ENCODE measurements at regions not wholly inside any gene's neighbourhood (a gene's known extent, or its start where the extent isn't known, plus 50 kb on each side); places are given as distances from the start of the nearest gene placed in this dataset.

DNA sequence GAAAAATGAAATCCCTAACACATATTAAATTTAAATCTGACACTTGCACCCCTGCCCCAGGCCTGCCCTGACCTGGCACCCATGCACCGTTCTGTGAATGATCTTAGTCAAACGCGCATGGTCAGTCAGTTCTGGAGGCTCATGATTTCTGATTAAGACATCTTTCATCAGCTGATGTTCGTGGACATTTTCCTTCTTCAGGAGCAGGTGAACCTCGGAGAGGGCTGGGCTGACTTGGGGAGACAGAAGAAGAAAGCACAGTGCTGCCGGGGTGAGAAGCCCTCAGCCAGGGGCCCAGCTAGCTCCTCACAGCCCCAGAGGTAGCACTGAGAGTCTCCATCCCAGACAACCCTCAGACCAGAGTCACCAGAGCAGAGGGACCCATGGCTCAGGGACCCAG lies 134.5 kb upstream of the AJAP1 start:
- no peak for DNase-seq (ENCODE audit: low spot score in 2 of 2)
- ATAC-seq = no peak
- no peak overlapping the region for H3K27ac Mint-ChIP-seq
- H3K9me3 Mint-ChIP-seq = no peaks in the 10 kb centered on the region
- H3K36me3 Mint-ChIP-seq = no peaks in the 10 kb centered on the region

GRCh38 chr1:4523551-4523950 lies 130.9 kb upstream of the AJAP1 start:
- no peaks in the 10 kb centered on the region for H3K36me3 Mint-ChIP-seq
- H3K27ac Mint-ChIP-seq = no peak overlapping the region
- ATAC-seq (no peak), DNase-seq (ENCODE audit: low spot score in 2 of 2) (no peak)
- no peaks in the 10 kb centered on the region for H3K9me3 Mint-ChIP-seq

GRCh38 chr1:4526747-4527146 lies 127.7 kb upstream of the AJAP1 start:
- H3K36me3 Mint-ChIP-seq = no peaks in the 10 kb centered on the region
- no peak for DNase-seq (ENCODE audit: low spot score in 2 of 2)
- no peak overlapping the region for H3K27ac Mint-ChIP-seq
- ATAC-seq = no peak
- no peaks in the 10 kb centered on the region for H3K9me3 Mint-ChIP-seq

DNA sequence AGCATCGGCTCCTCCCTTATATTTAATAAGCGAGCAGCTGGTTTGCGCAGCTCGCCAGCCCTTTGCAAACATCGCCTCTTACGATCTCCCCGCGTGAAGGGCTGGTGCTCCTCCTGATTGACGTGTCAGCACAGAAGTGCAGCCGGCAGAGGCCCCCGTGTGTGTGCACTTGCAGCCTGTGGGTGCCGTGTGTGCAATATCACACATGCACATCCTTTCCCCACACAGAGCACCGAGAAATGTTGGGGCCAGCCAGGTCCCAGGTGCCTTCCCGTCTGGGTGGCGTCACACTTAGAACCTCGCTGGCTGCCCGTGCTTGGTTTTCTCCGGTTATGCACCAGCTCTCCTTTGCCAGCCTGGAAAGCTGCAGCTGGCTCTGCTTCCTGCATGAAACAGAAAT lies 126.6 kb upstream of the AJAP1 start:
- Mint-ChIP-seq H3K9me3 (no peaks in the 10 kb centered on the region), H3K27ac (no peak overlapping the region), H3K36me3 (no peaks in the 10 kb centered on the region)
- DNase-seq (ENCODE audit: low spot score in 2 of 2) (no peak), ATAC-seq (no peak)

DNA sequence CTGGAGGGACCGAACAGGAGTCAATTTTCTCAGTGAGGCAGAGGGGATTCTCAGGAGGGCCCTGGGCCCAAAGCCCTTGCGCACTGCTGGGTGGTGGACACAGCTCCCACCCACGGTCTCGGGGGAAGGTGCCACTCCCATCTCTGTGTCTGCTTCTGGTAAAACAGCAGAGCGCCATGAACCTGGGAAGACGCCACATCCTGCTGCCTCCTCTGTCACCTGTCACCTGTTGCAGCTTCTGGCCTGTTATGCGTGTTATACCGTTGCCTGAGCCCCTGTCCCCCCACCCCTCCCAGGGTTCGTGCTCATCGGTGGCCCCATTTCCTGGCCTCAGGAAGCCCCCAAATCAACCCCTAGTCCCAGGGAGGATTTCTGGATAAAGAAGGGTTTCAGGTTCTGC lies 125.8 kb upstream of the AJAP1 start:
- H3K9me3 Mint-ChIP-seq = no peaks in the 10 kb centered on the region
- DNase-seq (ENCODE audit: low spot score in 2 of 2) = no peak
- ATAC-seq = no peak
- H3K27ac Mint-ChIP-seq = no peak overlapping the region
- no peaks in the 10 kb centered on the region for H3K36me3 Mint-ChIP-seq

DNA sequence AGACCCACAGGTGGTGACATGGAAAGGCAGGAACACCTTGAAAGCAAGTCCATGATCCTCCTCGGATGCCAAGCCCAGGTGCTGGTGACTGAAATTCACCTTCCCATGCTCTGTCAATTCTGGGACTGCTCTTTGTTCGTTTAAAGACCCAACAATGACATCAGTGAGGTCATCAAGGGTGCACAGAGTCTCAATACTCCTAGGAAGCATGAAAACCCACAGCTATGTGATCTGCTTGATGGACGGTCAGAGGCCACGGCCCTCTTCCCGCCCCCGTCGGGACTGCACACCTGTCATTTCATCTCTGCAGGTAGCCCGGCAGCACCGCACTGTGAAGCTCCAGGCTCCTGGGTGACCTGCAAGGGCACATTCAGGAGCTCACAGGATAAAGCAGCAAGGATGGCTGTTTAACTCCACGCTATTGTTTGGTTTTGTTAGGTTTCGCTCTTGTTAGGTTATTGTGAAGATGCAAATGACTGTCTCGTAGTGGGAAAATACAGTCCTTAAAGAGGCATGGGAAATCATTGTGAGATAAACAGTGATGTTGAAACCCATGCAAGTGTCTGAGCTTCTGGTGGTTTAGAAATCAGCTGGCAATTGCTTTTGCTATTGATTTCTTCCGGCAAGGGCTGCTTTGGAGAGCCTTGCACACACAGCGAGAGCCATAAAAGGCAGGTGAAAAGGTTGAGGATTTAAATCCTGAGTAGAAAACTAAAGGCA lies 124.8 kb upstream of the AJAP1 start:
- ATAC-seq (no peak), DNase-seq (ENCODE audit: low spot score in 2 of 2) (no peak)
- no peak overlapping the region for H3K27ac Mint-ChIP-seq
- H3K9me3 Mint-ChIP-seq = no peaks in the 10 kb centered on the region
- no peaks in the 10 kb centered on the region for H3K36me3 Mint-ChIP-seq

GRCh38 chr1:4530166-4530785 lies 124.1 kb upstream of the AJAP1 start:
- Mint-ChIP-seq H3K9me3 (peaks cover 0 to 4% of the 10 kb centered on the region in 2 donors), H3K27ac (no peak overlapping the region), H3K36me3 (no peaks in the 10 kb centered on the region)
- DNase-seq (ENCODE audit: low spot score in 2 of 2) (no peak), ATAC-seq (no peak)

- DNase-seq (ENCODE audit: low spot score in 2 of 2) (no peak), ATAC-seq (no peak)
- no peaks in the 10 kb centered on the region for H3K36me3 Mint-ChIP-seq
- H3K9me3 Mint-ChIP-seq = peaks cover 0 to 4% of the 10 kb centered on the region in 2 donors
- no peak overlapping the region for H3K27ac Mint-ChIP-seq
These were observed 122.6 kb upstream of the AJAP1 start for GRCh38 chr1:4531842-4532241.

DNA sequence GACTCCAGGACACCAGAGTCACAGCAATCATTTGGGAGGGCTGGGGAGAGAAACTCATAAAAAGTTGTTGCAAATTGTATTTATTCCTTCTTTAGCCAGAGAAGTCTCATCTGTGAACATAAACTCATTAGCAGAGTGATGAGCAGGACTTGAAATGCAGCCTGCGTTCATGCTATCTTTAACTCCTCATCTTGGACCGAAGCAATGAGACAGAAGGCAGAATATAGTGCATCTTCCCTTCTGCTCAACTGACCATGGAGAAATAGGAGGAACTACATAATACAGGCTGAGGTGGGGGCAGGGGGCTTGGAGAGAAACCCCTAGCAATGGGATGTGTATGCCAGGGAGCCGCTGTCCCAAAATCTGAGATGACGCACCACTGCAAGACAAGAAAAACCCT lies 121.8 kb upstream of the AJAP1 start:
- no peak for ATAC-seq
- peaks cover 0 to 4% of the 10 kb centered on the region in 2 donors for H3K9me3 Mint-ChIP-seq
- no peaks in the 10 kb centered on the region for H3K36me3 Mint-ChIP-seq
- H3K27ac Mint-ChIP-seq = no peak overlapping the region
- DNase-seq (ENCODE audit: low spot score in 2 of 2) = no peak

DNA sequence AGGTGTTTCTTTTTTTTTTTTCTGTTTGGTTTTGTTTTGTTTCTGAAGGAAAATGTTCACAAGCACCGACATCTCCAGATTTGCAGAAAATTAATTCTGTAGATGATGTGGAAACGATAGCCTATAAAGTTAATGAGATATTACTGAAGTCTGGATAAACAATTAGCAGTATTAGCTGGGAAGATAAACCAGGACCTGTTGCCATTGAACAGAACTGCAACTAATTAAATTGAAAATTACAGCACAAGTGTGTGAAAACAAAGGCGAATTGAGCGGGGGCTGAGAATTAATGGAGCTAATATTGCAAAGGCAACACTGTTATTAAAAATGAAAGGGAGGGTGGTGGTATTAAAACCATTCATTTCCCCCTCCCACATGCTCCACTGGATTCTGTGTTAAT lies 107.5 kb upstream of the AJAP1 start:
- Mint-ChIP-seq H3K36me3 (peaks cover 0 to 5% of the 10 kb centered on the region in 2 donors), H3K27ac (no peak overlapping the region), H3K9me3 (peaks cover 25 to 26% of the 10 kb centered on the region in 2 donors)
- DNase-seq (ENCODE audit: low spot score in 2 of 2) (no peak), ATAC-seq (no peak)

GRCh38 chr1:4549930-4550329 lies 104.5 kb upstream of the AJAP1 start:
- Mint-ChIP-seq H3K9me3 (peaks cover 5 to 9% of the 10 kb centered on the region in 2 donors), H3K27ac (no peak overlapping the region), H3K36me3 (no peaks in the 10 kb centered on the region)
- DNase-seq (ENCODE audit: low spot score in 2 of 2) = no peak
- no peak for ATAC-seq

GRCh38 chr1:4550941-4551340 lies 103.5 kb upstream of the AJAP1 start:
- Mint-ChIP-seq H3K36me3 (no peaks in the 10 kb centered on the region), H3K9me3 (peaks cover 5 to 9% of the 10 kb centered on the region in 2 donors), H3K27ac (no peak overlapping the region)
- DNase-seq (ENCODE audit: low spot score in 2 of 2) (no peak), ATAC-seq (no peak)

DNA sequence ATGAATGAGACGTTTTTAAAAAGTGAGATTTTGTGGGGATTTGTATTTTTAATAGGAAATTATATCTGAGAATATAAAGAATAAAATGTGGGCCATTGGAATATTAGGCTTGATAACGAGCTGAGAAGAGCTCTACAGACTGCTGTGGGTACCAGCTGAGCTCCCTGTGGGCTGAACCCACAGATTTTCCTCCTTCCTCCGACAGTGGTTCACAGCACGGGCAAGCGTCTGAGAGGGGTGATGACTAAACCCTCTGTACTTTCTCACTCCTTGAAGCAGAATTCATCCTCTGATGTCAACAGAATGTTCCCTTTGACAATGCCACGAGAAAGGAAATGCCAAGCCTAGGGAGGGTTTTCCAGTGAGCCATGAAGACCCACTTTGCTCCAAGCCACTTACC lies 102.7 kb upstream of the AJAP1 start:
- Mint-ChIP-seq H3K36me3 (no peaks in the 10 kb centered on the region), H3K27ac (no peak overlapping the region), H3K9me3 (peaks cover 5 to 9% of the 10 kb centered on the region in 2 donors)
- no peak for ATAC-seq
- no peak for DNase-seq (ENCODE audit: low spot score in 2 of 2)

DNA sequence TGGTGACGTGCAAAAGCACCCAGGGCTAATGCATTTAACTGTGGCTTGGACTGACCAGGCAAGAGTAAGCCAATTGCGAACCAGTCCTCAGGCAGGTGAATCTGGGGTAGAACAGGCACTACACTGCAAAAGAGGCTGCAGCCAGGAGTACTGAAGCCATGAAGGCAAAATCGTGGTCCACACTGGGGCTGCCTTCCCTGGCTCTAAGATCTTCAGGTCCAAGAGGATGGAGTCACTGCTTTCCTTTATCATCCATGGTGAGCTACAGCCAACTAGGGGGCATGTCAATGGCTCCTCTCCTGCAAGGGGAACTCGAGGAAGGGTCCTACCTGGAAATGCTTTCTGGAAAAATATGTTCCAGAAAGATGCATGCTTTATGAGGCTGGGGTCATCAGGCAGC lies 100.6 kb upstream of the AJAP1 start:
- DNase-seq (ENCODE audit: low spot score in 2 of 2) = no peak
- Mint-ChIP-seq H3K27ac (no peak overlapping the region), H3K9me3 (peaks cover 5 to 9% of the 10 kb centered on the region in 2 donors)

GRCh38 chr1:4554271-4554865 lies 100.0 kb upstream of the AJAP1 start:
- H3K27ac Mint-ChIP-seq = no peak overlapping the region

More for the DNA sequence above, 100.6 kb upstream of the AJAP1 start:
- no peak for ATAC-seq
- no peaks in the 10 kb centered on the region for H3K36me3 Mint-ChIP-seq

GRCh38 chr1:4557949-4558348 lies 96.5 kb upstream of the AJAP1 start:
- Mint-ChIP-seq H3K9me3 (peaks cover 0 to 5% of the 10 kb centered on the region in 2 donors), H3K36me3 (no peaks in the 10 kb centered on the region), H3K27ac (no peak overlapping the region)
- DNase-seq (ENCODE audit: low spot score in 2 of 2) (no peak), ATAC-seq (no peak)

More at GRCh38 chr1:4554271-4554865, 100.0 kb upstream of the AJAP1 start:
- H3K9me3 Mint-ChIP-seq = peaks cover 5 to 9% of the 10 kb centered on the region in 2 donors
- ATAC-seq (no peak), DNase-seq (ENCODE audit: low spot score in 2 of 2) (no peak)
- H3K36me3 Mint-ChIP-seq = no peaks in the 10 kb centered on the region

GRCh38 chr1:4561205-4561604 lies 93.2 kb upstream of the AJAP1 start:
- Mint-ChIP-seq H3K9me3 (no peaks in the 10 kb centered on the region), H3K36me3 (no peaks in the 10 kb centered on the region), H3K27ac (no peak overlapping the region)
- no peak for ATAC-seq
- no peak for DNase-seq (ENCODE audit: low spot score in 2 of 2)

GRCh38 chr1:4562321-4562720 lies 92.1 kb upstream of the AJAP1 start:
- no peaks in the 10 kb centered on the region for H3K36me3 Mint-ChIP-seq
- ATAC-seq = no peak
- no peaks in the 10 kb centered on the region for H3K9me3 Mint-ChIP-seq

More at GRCh38 chr1:4562321-4562720, 92.1 kb upstream of the AJAP1 start:
- no peak overlapping the region for H3K27ac Mint-ChIP-seq
- DNase-seq (ENCODE audit: low spot score in 2 of 2) = no peak
